Upper lobe of left lung (tissue), 4 donors: ENCODE measurements at regions not wholly inside any gene's neighbourhood (a gene's known extent, or its start where the extent isn't known, plus 50 kb on each side); places are given as distances from the start of the nearest gene placed in this dataset.

Experiments
- POLR2A ChIP-seq, 4 donors: fragments of 450-650 bp; IDR thresholded peaks; one replicate each; pipeline ENCODE4 v1.5.1; 2016 to 2017; ENCODE audit warnings: antibody characterized with exemption in 4 of 4, mild to moderate bottlenecking in 2 of 4
- TF ChIP-seq, protein P1 (sequence below), 6 experiments: fragments of 450-650 bp in 4 of 6; fragments of 200-600 bp in 2 of 6; sonication (generic) in 2 of 6; IDR thresholded peaks; one replicate each; pipeline ENCODE4 v1.5.1; 2016 to 2019; ENCODE audit warnings: antibody characterized with exemption in 6 of 6

DNA sequence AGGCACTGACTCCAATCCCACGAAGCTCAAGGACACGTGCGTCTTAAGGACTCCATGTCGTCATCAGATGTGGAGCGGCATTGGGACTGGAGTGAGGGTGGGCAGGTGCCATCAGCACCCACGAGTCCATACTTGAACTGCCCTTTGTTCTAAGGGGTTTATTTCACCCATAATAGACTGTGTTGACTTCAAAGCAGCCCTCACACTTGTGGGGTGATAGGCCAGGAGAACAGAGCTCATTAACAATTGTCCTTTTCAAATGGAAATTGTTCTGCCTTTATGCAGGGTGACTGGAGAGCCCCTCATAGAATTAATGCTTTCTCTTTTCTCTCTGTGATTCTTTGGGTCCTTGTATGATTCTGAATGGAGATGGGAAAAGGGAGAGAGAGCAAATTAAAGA lies 376.9 kb upstream of the MGMT start:
- TF ChIP-seq, protein P1, sequence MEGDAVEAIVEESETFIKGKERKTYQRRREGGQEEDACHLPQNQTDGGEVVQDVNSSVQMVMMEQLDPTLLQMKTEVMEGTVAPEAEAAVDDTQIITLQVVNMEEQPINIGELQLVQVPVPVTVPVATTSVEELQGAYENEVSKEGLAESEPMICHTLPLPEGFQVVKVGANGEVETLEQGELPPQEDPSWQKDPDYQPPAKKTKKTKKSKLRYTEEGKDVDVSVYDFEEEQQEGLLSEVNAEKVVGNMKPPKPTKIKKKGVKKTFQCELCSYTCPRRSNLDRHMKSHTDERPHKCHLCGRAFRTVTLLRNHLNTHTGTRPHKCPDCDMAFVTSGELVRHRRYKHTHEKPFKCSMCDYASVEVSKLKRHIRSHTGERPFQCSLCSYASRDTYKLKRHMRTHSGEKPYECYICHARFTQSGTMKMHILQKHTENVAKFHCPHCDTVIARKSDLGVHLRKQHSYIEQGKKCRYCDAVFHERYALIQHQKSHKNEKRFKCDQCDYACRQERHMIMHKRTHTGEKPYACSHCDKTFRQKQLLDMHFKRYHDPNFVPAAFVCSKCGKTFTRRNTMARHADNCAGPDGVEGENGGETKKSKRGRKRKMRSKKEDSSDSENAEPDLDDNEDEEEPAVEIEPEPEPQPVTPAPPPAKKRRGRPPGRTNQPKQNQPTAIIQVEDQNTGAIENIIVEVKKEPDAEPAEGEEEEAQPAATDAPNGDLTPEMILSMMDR (IDR thresholded peaks at IDR 0.05): no peak
- TF ChIP-seq POLR2A (IDR thresholded peaks at IDR 0.05): no peak
